ENCODE measurements at regions not wholly inside any gene's neighbourhood (a gene's known extent, or its start where the extent isn't known, plus 50 kb on each side); places are given as distances from the start of the nearest gene placed in this dataset.

GRCh38 chr6:22221630-22222029, 75.2 kb downstream of the PRL start:
- no peak for TF ChIP-seq CTCF (IDR thresholded peaks at IDR 0.05; ENCODE audit: low read depth, low read length, missing control alignments)
- DNase-seq: no peak
- no peak overlapping the region for H3K27ac ChIP-seq
- in situ Hi-C loops (cut with HindIII; ENCODE audit: low pct_ligation_motif_present, low sequenced_read_pairs): no loop called here
- no peaks in the 10 kb centered on the region for H3K36me3 ChIP-seq (replicated peaks)
- no peaks in the 10 kb centered on the region for H3K27me3 ChIP-seq (replicated peaks)
- no peak overlapping the region for H3K4me3 ChIP-seq (ENCODE audit: low read depth, low read length)

- in situ Hi-C loops (cut with HindIII; ENCODE audit: low pct_ligation_motif_present, low sequenced_read_pairs): no loop called here
- no peak overlapping the region for H3K27ac ChIP-seq
- no peaks in the 10 kb centered on the region for H3K27me3 ChIP-seq (replicated peaks)
- DNase-seq: no peak
- no peak overlapping the region for H3K4me3 ChIP-seq (ENCODE audit: low read depth, low read length)
- H3K36me3 ChIP-seq (replicated peaks): no peaks in the 10 kb centered on the region
- TF ChIP-seq CTCF (IDR thresholded peaks at IDR 0.05; ENCODE audit: low read depth, low read length, missing control alignments): no peak
Measured at GRCh38 chr6:22222469-22222868, 74.4 kb downstream of the PRL start.

- in situ Hi-C loops (cut with HindIII; ENCODE audit: low pct_ligation_motif_present, low sequenced_read_pairs): no loop called here
- no peak for DNase-seq
Measured at GRCh38 chr6:22227824-22228610, 68.8 kb downstream of the PRL start.

GRCh38 chr6:22231050-22231449, 65.8 kb downstream of the PRL start:
- H3K4me3 ChIP-seq (ENCODE audit: low read depth, low read length): no peak overlapping the region
- in situ Hi-C loops (cut with HindIII; ENCODE audit: low pct_ligation_motif_present, low sequenced_read_pairs): no loop called here
- no peak overlapping the region for H3K27ac ChIP-seq
- H3K36me3 ChIP-seq (replicated peaks): no peaks in the 10 kb centered on the region
- H3K27me3 ChIP-seq (replicated peaks): no peaks in the 10 kb centered on the region
- DNase-seq: no peak
- TF ChIP-seq CTCF (IDR thresholded peaks at IDR 0.05; ENCODE audit: low read depth, low read length, missing control alignments): no peak

More at GRCh38 chr6:22227824-22228610, 68.8 kb downstream of the PRL start:
- no peaks in the 10 kb centered on the region for H3K36me3 ChIP-seq (replicated peaks)
- no peak overlapping the region for H3K27ac ChIP-seq
- TF ChIP-seq CTCF (IDR thresholded peaks at IDR 0.05; ENCODE audit: low read depth, low read length, missing control alignments): no peak
- H3K4me3 ChIP-seq (ENCODE audit: low read depth, low read length): no peak overlapping the region
- H3K27me3 ChIP-seq (replicated peaks): no peaks in the 10 kb centered on the region

- peak; percentile 45 for DNase-seq
- TF ChIP-seq CTCF (IDR thresholded peaks at IDR 0.05; ENCODE audit: low read depth, low read length, missing control alignments): no peak
- Histone ChIP-seq H3K36me3 (replicated peaks) (no peaks in the 10 kb centered on the region), H3K27me3 (replicated peaks) (no peaks in the 10 kb centered on the region), H3K27ac (no peak overlapping the region), H3K4me3 (ENCODE audit: low read depth, low read length) (no peak overlapping the region)
- in situ Hi-C loops (cut with HindIII; ENCODE audit: low pct_ligation_motif_present, low sequenced_read_pairs): no loop called here
Measured at GRCh38 chr6:22231616-22232015, 65.2 kb downstream of the PRL start.

Measured in brain microvascular endothelial cell (primary cell).